GM19463 (cell line): ENCODE measurements at regions not wholly inside any gene's neighbourhood (a gene's known extent, or its start where the extent isn't known, plus 50 kb on each side); places are given as distances from the start of the nearest gene placed in this dataset.
"Not testable (repeated sequence)": the region's sequence is repeated elsewhere in the genome, so short reads cannot be mapped to it uniquely, and the experiment has no call there.

ENCODE experiments used
- ATAC-seq: cut with Tn5 transposase; IDR thresholded peaks from one replicate; pipeline ENCODE4 v1.9.1; 2021; ENCODE audit warnings: mild to moderate bottlenecking, moderate library complexity; ENCODE audit not compliant: unreplicated experiment

DNA sequence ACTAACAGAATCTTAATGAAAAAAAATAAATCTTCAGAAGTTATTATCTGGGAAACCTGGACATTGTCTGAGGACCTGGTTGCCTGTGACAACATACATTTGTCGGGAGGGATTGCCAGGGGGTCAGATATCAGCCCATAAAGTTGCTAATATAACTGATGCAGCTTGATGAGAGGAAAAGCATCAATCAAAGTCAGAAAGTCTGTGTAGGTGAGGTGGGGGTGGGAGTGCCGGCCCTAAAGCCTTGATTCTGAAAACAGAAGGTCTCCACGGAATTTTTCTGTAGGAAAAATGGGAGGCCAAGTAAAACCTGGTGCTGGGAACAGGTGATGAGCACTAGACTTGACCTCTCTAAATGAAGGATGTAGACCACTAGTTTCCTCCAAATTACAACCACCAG, 281.8 kb downstream of the FGFR2 start:
- ATAC-seq: no peak

DNA sequence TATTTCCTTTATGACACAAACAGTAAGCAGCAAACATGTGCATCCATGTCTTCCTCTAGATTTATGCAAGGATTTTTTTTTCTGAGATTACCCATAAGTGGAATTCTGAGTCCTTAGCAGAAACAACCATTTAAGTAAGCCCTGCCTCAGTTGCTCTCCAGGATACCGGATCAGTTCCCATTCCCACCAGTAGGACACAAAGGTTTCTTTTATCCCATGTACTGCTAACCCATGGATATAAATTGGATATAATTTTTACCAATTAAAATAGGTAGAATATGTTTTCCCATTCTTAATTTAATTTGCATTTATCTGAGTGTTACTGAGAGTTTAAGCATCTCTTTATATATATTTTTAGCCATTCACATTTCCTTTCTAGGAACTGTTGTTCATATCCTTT, 280.9 kb downstream of the FGFR2 start:
- ATAC-seq: no peak

DNA sequence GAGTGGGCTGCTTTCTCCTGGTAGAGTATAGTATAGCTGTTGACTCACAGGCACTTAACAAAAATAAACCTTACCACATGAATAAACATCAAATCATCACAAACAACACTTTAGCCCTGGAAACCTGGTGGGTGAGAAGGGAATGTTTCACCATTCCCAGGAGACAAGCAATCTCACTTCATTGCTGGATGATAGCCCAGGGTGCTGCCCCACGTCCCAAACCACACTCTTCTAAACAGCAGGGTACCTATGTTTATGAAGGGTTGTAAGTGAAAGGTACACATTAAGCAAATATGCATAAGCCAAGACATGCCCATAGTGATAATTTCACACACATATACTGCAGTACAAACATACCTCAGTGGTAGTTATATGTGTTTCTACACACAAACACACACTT, 276.2 kb downstream of the FGFR2 start:
- ATAC-seq: no peak

DNA sequence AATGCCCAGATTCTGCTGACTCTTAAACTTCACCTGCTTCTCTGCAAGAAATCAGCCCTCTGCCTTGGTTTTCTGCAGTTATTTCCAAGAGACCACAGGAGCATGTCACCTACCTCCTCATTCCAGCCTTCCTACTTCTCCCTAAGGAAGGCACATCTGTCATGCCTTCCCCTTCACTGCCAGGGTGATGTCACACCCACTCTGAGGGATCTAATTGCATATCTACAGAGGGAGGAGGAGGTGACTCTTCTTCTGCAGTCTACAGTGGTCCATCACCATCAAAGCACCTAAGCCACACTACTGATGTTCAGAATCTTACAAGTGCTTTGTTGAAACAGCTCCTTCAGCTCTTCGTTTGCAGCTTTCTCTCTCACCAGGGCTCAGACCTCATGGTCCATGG, 275.5 kb downstream of the FGFR2 start:
- no peak for ATAC-seq

DNA sequence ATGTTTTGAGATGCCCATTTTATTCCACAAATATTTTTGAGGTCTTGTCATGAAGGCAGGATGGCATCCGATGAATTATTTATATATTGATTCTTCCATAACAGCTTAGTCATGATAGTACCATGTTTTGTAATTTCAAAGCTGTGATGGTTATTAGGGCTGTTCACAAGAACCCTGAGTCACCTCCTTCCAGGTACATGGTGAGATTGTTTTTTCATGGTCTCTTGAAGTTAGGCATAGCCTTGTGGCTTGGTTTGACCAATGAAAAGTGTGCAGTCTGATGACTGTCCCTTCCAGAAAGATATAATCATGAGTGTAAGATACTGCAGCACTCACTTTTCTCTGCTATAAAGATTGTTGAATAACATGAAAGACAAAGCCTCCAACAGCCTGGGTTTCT, 274.8 kb downstream of the FGFR2 start:
- ATAC-seq: no peak

DNA sequence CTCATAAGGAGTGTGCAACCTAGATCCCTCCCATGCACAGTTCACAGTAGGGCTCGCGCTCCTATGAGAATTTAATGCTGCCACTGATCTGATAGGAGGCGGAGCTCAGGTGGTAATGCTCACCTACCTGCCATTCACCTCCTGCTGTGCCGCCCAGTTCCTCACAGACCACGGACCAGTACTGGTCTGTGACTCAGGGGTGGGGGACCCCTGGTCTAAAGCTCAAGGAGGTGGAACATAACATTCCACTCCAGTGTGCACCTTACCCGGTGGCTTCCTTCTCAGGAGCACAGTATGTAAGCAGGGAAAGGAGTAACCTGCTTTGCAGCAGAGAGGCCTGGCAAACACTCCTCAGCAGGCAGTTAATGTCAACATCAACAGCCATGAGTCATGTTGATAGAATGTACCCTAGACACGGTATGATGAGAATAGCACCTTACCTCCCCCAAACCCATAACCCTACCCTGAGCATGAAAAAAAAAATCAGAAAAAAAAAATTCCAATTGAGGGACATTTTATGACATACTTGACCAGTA, 273.5 kb downstream of the FGFR2 start:
- no peak for ATAC-seq

DNA sequence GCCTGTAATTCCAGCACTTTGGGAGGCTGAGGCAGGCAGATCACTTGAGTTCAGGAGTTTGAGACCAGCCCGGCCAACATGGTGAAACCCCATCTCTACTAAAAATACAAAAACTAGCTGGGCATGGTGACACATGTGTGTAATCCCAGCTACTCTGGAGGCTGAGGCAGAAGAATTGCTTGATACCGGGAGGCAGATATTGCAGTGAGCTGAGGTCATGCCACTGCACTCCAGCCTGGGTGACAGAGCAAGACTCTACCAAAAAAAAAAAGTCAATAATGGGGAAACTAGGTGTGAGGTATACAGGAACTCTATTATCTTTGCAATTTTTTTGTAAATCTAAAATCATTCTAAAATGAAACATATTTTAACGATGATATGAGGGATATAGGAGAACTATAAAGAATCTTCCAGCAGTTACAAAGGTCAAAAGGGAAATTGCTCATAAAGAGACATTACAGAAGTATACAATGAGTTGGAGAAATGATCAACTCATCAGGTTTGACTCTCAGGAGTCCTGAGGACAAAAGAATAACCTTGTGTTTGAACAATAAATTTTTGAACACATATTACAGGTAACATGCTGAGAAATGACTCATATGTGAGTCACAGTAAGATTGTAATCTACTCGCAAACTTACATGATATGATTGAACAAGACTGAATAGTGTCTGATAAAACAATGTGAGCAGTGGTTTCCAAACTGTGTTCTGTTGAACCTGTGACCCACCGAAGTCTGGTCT, 272.6 kb downstream of the FGFR2 start:
- no peak for ATAC-seq

DNA sequence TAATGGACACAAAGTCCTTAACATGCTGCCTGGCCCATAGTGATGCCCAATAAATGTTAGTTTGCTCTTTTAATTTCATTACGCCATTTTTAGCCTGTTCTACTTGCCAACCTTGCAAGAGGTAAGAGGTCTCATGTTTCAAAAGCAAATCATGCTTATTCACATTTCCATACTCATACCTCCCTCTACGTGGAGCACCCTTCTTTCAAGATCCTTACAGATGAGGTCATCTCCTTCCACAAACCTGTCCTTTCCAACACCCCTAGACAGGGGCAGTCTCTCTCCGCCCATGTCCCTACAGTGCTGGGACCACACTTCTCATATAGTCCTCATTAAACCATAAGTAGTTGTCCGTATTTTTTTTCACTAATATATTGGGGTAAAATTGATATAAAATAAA, 271.3 kb downstream of the FGFR2 start:
- ATAC-seq: no peak

DNA sequence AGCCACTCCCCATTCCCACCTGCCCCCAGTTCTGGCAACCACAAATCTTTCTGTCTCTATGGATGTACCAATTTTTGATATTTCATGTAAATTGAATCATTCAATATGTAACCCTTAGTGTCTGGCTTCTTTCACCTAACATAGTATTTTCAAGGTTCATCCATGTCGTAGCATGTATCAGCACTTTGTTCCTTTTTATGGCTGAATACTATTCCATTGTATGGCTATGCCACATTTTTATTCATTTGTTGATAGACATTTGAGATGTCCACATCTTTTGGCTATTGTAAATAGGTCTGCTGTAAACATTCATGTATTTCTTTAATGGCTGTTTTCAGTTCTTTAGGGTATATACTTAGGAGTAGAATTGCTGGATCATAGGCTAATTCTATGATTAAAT, 270.5 kb downstream of the FGFR2 start:
- ATAC-seq: no peak

DNA sequence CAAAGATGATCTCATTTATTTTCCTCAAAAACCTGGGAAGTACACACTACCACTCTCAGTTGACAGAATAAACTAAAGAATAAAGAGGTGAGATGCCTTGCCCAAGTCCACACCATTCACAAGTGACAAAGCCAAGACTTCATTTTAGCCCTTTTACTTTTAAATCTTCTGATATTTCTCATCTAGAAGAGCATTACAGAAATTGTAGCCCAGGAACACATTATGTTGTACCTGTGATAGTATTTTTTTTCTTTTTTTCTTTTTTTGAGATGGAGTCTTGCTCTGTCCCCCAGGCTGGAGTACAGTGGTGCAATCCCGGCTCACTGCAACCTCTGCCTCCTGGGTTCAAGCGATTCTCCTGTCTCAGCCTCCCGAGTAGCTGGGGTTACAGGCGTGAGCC, 268.6 kb downstream of the FGFR2 start:
- ATAC-seq: not testable (repeated sequence)

DNA sequence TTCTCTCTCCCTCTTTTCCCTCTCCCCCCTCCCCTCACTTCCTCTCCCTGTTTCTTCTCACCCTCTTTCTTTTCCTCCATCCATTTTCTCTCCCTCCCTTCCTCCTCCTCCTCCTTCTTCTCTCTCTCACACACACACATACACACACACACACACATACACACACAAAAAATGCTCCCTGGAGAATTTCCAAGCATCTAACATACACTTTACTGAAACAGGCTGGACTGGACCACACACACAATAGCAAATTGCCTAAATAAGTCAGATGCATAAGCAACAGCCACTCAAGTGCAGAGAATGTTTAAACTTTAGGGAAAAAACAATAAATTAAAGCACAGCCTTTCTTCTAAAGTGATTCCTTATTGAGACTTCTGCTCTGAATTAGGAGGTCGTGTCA, 267.7 kb downstream of the FGFR2 start:
- ATAC-seq: no peak

DNA sequence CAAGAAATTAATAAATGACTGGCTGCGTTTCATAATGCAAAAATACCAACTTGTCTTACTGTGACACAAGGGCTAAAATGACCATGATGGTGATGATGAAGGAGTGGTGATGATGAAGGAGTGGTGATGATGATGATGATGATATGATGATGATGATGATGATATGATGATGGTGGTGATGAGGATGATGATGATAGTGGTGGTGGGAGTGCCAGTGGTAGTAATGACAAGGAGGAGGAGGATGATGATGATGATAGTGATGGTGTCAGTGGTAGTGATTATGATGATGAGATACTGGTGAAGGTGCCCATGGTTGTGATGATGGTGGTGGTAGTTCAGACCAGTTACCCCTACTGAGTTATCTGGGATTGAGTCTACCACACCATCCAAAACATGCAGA, 265.9 kb downstream of the FGFR2 start:
- no peak for ATAC-seq

DNA sequence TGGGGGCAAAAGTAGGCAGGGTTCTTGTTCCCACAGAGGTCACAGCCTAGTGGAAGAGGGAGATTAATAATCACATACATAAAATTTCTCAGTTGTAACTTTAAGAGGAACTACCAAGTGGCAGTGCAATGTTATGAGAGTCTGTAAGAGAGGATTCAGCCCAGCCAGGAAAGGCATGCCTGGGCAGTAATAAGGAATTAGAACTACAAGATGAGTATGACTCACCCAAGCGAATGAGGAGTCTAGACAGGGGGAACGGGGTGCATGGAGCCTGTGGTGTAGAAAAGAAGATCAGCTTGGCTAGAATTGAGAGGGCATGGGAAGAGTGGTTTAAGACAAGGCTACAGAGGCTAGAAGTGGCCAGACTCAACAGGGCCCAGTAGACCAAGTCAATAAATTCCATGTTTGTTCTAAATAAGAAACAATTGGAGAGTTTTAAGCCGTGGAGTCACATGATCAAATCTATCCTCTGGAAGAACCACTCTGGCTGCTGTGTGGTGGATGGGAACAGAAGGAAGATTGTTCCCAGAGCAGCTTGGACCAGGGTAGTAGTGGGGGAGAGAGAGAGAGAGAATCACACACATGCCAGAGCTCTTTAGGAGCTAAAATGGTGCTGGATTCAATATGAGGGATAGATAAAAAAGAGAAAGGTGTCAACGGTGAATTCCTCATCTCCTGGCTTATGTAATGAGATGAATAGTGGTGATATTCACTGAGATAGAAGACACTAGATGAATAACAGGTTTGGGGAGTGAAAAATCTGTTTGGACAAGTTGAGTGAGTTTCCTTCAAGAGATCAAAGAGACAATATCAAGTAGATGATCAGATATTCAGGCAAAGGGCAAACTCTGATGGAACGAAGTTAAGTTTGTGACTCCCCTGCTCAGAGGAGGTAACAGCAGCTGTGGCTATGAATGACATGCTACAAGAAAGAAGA, 265.1 kb downstream of the FGFR2 start:
- ATAC-seq: no peak

DNA sequence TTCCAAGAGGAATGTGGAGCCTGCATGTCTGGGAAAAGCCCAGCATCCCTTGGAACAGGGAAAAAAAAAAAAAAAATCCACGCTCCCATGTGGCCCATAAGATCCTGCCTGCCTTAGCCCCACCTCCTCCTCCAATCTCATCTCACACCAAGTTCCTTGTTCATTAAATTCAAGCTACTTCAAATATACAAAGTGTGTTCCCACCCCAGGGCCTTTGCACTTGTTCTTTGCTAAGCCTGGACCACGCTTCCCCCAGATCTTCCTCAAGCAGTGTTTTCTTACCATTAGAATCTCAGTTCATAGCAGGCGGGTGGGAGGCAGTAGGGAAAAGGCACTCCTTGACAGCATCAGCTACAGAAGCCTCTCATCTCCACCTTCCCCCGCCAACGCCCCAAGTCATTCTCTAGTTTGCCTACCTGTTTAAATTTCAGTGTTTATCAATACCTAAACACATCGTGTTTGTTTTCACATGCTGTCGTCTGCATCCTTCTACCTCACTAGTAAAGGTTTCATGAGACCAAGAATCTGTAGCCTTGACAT, 262.8 kb downstream of the FGFR2 start:
- no peak for ATAC-seq

DNA sequence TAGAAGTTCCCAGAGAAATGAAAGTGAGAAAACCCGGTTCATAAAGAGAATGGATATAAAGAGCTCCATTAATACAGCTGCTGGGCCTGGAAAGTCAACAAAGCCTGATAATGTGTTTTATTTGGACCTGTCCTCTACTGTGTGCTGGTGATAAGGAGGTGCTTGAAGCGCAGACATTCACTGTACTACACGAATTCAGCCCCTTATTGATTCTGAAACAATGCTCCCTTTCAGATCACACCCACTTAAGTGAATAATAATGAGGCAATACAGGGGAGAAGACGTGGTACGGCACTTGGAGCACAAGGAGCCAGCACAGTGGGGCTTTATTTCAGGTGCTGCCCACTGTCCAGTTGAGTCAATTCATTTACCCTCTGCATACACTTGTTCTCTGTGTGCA, 260.8 kb downstream of the FGFR2 start:
- no peak for ATAC-seq

DNA sequence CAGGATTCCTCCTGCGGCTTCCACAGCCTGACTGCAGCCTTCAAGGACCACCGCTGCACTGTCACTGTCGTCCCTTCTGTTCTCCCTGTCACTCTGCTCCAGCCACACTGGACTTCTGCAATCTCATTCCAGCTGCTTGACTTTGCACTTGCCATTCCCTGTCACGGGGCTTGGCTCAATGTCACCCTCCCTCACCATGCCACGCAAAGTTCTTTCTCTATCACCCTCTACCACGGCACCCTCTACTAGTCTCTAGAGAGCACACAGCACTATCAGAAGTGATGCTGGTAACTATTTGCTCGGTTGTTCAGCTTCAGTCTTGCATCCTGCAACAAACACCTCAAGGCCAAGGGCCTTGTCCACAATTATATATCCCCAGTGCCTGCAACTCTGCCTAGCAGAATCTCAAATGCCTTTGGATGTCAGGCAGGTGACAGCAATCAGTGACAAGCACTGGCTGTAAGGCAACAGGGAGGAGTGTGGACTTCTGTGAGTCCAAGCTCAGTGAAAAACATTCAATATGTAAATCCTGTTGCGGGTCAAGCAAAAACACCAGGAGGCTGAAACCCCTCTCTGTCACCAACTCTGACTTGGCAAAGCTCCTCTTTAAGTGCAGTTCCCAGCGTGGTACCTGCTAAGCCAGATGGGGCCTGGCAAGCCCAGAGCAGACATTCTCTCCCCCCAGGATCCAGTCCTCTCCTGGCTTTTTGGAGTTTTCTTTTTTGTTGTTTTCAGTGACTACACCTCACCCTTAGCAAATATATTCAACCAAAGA, 259.9 kb downstream of the FGFR2 start:
- ATAC-seq: no peak

DNA sequence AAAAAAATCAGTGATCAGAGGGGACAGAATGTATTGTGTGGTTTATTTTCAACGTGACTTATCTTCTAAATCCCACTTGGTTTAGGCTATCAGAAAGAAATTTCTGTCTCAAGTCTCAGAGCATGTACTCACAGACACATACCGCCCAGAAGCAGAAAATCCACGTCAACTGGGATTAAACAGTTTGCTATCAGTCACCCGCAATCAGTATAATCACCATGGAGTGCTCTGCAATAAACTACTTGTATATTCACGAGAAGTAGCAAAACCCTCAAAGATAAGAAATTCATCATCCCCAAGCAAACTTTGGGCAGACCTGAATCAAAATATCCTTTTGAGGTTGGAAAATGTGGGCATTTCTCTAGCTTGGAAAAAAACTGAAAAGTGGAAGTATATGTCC, 259.1 kb downstream of the FGFR2 start:
- no peak for ATAC-seq

DNA sequence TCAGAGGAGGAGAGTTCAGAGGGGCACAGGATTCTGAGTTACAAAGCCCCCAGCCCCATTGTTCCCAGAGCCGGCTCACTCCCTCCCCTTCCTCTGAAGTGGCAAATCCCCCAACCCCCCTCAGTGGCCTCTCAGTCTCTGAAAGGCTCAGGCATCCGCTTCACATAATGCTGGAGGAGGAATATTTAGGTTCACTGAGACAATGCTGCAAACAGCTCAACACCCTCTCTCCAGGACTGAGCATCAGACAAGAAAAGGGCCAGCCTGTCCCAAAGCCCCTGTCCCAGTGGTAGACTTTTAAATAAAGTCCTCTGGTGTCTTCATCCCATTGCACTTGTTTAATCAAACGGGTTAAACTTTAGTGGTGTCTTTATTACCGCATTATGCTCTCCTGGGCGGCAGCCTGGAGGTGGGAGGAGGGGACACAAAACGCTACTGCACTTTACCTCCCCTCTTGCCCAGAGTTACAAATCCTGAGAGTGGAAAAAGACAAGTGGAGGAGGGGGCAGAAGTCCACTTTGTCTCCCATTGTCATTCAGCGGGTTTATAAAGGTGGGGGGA, 257.9 kb downstream of the FGFR2 start:
- no peak for ATAC-seq

DNA sequence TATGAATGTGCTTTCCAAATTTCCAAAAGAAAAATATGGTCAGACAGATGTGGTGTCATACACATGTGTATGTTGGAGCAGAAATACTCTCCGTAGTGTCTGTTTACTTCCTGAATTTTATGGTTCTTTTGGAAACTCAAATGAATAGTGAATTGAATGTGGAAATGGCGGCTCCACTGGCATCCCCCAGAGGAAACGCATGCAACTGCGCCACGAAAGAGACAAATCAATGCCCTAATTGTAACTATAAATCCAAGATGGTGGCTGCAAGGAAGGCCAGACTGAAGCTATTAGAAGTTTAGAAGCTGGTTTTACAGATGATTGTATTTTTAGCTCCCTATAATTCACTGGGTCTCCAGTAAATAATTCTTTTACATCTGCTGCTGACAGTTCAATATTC, 246.7 kb downstream of the FGFR2 start:
- ATAC-seq: no peak

DNA sequence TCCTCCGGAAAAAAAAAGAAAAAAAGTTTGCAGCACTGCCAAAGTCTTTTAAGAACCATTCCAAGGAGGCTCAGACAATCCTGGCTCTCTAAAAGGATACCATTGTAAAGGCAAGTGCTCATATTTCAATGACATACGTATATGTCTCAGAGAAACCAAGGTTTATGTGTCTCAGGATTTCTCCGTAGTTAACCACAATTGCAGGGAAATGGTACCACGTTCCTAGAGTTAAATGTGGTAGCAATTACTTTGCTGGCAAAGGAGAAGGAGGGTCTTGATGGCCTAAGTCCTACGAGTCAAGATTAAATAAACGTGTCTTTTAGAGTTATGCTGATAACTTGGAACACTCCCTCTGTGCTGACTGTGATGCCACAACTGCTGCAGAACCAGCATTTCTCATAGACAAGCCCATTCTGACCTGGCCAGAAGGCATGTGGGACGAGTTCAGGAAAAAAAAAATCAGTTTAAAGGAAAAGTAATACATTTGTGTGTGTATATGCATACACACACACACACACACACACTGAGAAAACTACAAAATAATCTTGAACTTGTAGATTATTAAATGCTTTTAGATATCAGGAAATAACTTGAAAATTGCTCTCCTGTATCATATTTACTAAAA, 245.9 kb downstream of the FGFR2 start:
- no peak for ATAC-seq
